HCT116 (cell line): ENCODE measurements at regions not wholly inside any gene's neighbourhood (a gene's known extent, or its start where the extent isn't known, plus 50 kb on each side); places are given as distances from the start of the nearest gene placed in this dataset.

ENCODE experiments used
- ATF3 ChIP-seq: IDR thresholded peaks from 2 replicates; pipeline ENCODE4 v1.6.1; 2012
- POLR2AphosphoS5 ChIP-seq: IDR thresholded peaks from 2 replicates; pipeline ENCODE4 v1.6.1; 2011; ENCODE audit warnings: mild to moderate bottlenecking, low read depth, low read length, moderate library complexity

GRCh38 chr15:69888406-69888805 lies 209.3 kb downstream of the TLE3 start:
- no peak for TF ChIP-seq ATF3
- TF ChIP-seq POLR2AphosphoS5: no peak
